IMR-90 (cell line): ENCODE measurements at regions not wholly inside any gene's neighbourhood (a gene's known extent, or its start where the extent isn't known, plus 50 kb on each side); places are given as distances from the start of the nearest gene placed in this dataset.

ENCODE experiments used
- BHLHE40 ChIP-seq: fragments of 150-350 bp; IDR thresholded peaks from 2 replicates; pipeline ENCODE4 v1.6.1; 2016; ENCODE audit warnings: mild to moderate bottlenecking, low read depth, low read length
- FOS ChIP-seq: fragments of 150-350 bp; IDR thresholded peaks from 2 replicates; pipeline ENCODE4 v1.6.1; 2016; ENCODE audit warnings: low read depth, low read length
- MAZ ChIP-seq: IDR thresholded peaks from 2 replicates; pipeline ENCODE4 v1.6.1; 2012; ENCODE audit warnings: low read depth, mild to moderate bottlenecking, low read length, improper control_type of control experiment, moderate library complexity, borderline replicate concordance
- MXI1 ChIP-seq: IDR thresholded peaks from 2 replicates; pipeline ENCODE4 v1.6.1; 2012; ENCODE audit warnings: low read depth, mild to moderate bottlenecking, low read length, moderate library complexity, borderline replicate concordance
- POLR2A ChIP-seq: IDR thresholded peaks from 2 replicates; pipeline ENCODE4 v1.6.1; 2012; ENCODE audit warnings: mild to moderate bottlenecking, low read depth, low read length
- RAD21 ChIP-seq: IDR thresholded peaks from 2 replicates; pipeline ENCODE4 v1.6.1; 2012; ENCODE audit warnings: low read length, improper control_type of control experiment
- RCOR1 ChIP-seq: IDR thresholded peaks from 2 replicates; pipeline ENCODE4 v1.6.1; 2012; ENCODE audit warnings: mild to moderate bottlenecking, low read length, improper control_type of control experiment; ENCODE audit not compliant: insufficient replicate concordance
- SMC3 ChIP-seq: fragments of 150-350 bp; IDR thresholded peaks from 2 replicates; pipeline ENCODE4 v1.6.1; 2016; ENCODE audit warnings: low read depth, mild to moderate bottlenecking, antibody characterized with exemption, low read length, moderate library complexity
- USF2 ChIP-seq: fragments of 150-350 bp; IDR thresholded peaks from 2 replicates; pipeline ENCODE4 v1.6.1; 2017; ENCODE audit warnings: mild to moderate bottlenecking, antibody characterized with exemption, low read length, low read depth
- TF ChIP-seq, protein P1 (sequence below): conservative IDR thresholded peaks from 2 replicates; pipeline ENCODE4 v1.5.1; 2012; ENCODE audit warnings: mild to moderate bottlenecking, low read depth, low read length, improper control_type of control experiment
- TF ChIP-seq, protein P2 (sequence below): fragments of 150-350 bp; IDR thresholded peaks from 2 replicates; pipeline ENCODE4 v1.6.1; 2016; ENCODE audit warnings: low read depth, mild to moderate bottlenecking, low read length, moderate library complexity, borderline replicate concordance

DNA sequence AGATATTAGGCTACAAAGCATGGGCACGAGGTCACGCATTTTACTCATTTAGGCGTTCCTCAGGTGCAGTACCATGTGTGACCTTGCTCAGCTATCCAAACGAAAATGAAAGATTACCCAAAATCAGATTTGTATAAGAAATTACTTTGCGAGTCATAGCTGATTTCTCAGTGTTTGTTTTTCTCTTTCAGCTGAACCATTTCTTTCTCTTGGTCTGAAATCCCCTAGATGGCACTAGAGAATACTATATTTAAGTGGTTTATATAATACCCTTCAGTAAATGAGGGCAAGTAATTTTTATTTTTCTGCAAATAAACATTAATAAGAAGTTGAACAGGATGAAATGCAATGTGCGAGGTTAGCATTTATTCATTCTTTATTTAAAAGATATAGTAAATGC, 496.6 kb downstream of the STIM2 start:
- TF ChIP-seq POLR2A, result no peak
- TF ChIP-seq, protein P1, sequence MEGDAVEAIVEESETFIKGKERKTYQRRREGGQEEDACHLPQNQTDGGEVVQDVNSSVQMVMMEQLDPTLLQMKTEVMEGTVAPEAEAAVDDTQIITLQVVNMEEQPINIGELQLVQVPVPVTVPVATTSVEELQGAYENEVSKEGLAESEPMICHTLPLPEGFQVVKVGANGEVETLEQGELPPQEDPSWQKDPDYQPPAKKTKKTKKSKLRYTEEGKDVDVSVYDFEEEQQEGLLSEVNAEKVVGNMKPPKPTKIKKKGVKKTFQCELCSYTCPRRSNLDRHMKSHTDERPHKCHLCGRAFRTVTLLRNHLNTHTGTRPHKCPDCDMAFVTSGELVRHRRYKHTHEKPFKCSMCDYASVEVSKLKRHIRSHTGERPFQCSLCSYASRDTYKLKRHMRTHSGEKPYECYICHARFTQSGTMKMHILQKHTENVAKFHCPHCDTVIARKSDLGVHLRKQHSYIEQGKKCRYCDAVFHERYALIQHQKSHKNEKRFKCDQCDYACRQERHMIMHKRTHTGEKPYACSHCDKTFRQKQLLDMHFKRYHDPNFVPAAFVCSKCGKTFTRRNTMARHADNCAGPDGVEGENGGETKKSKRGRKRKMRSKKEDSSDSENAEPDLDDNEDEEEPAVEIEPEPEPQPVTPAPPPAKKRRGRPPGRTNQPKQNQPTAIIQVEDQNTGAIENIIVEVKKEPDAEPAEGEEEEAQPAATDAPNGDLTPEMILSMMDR, result 0 out of 2 replicates have a peak, but pooled peaks have one; percentile 8
- no peak for TF ChIP-seq SMC3
- TF ChIP-seq RCOR1, result no peak
- no peak for TF ChIP-seq RAD21
- no peak for TF ChIP-seq MXI1
- TF ChIP-seq FOS, result no peak
- no peak for TF ChIP-seq BHLHE40
- TF ChIP-seq, protein P2, sequence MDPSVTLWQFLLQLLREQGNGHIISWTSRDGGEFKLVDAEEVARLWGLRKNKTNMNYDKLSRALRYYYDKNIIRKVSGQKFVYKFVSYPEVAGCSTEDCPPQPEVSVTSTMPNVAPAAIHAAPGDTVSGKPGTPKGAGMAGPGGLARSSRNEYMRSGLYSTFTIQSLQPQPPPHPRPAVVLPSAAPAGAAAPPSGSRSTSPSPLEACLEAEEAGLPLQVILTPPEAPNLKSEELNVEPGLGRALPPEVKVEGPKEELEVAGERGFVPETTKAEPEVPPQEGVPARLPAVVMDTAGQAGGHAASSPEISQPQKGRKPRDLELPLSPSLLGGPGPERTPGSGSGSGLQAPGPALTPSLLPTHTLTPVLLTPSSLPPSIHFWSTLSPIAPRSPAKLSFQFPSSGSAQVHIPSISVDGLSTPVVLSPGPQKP, result no peak
- TF ChIP-seq USF2, result no peak
- no peak for TF ChIP-seq MAZ
